ENCODE measurements at regions not wholly inside any gene's neighbourhood (a gene's known extent, or its start where the extent isn't known, plus 50 kb on each side); places are given as distances from the start of the nearest gene placed in this dataset.
"Not testable (repeated sequence)": the region's sequence is repeated elsewhere in the genome, so short reads cannot be mapped to it uniquely, and the experiment has no call there.

DNA sequence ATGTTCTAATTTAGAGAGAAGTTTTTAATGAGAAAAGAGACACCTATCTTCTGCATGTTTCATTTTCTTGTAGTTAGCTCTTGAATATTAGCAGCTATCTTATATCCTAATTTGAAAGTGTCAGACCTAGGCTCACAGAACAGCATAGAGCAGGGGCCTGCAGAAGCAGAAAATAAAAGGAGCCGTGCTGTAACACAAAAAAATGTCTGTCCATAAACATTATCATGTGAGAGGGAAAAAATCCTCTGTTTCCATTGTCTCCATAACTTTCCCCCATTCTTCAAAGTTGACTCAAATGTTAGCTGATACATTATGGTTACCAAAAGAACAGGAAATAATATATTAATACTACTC is 329.2 kb upstream of the EPHA5 start:
- TF ChIP-seq, protein P1, sequence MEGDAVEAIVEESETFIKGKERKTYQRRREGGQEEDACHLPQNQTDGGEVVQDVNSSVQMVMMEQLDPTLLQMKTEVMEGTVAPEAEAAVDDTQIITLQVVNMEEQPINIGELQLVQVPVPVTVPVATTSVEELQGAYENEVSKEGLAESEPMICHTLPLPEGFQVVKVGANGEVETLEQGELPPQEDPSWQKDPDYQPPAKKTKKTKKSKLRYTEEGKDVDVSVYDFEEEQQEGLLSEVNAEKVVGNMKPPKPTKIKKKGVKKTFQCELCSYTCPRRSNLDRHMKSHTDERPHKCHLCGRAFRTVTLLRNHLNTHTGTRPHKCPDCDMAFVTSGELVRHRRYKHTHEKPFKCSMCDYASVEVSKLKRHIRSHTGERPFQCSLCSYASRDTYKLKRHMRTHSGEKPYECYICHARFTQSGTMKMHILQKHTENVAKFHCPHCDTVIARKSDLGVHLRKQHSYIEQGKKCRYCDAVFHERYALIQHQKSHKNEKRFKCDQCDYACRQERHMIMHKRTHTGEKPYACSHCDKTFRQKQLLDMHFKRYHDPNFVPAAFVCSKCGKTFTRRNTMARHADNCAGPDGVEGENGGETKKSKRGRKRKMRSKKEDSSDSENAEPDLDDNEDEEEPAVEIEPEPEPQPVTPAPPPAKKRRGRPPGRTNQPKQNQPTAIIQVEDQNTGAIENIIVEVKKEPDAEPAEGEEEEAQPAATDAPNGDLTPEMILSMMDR (IDR thresholded peaks at IDR 0.05; ENCODE audit: insufficient read depth, low read length): no peak
- no peak for DNase-seq (ENCODE audit: low read depth)
- H3K4me3 ChIP-seq (ENCODE audit: low read depth, low read length): no peak overlapping the region

DNA sequence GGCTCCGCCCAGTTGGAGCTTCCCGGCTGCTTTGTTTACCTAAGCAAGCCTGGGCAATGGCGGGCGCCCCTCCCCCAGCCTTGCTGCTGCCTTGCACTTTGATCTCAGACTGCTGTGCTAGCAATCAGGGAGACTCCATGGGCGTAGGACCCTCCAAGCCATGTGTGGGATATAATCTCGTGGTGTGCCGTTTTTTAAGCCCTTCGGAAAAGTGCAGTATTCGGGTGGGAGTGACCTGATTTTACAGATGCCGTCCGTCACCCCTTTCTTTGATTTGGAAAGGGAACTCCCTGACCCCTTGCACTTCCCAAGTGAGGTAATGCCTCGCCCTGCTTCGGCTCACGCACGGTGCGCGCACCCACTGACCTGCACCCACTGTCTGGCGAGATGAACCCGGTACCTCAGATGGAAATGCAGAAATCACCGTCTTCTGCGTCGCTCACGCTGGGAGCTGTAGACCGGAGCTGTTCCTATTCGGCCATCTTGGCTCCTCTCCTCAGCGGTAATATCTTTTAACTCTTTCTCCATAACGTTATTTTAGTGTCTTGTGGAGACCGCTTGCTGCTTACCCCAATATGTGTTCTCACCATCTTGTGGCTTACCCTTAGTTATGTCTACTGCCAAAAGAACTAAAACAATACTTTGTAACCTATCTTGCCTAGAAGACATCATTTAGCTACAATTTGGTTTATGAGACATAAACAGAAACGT is 328.7 kb upstream of the EPHA5 start:
- H3K4me3 ChIP-seq (ENCODE audit: low read depth, low read length); DNase-seq (ENCODE audit: low read depth): not testable (repeated sequence)

DNA sequence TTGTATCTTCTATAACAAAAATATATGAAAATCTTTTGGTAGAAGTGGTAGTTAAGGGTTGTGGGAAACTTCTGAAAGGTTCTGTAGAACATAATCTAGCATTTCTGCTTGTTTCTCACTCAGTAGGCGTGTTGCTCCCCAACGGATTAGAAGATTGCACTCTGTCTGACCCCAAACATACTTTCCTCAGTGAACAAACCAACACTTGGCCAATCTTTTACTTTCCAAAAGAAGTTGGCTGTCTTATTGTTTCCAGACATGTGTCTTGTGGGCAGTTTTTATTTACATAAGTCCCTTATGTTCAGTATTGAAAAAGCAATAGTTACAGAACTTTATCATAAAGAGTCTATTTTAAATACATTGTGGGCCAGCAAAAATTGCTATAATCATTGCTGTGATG is 312.8 kb upstream of the EPHA5 start:
- peak; percentile 77 for DNase-seq (ENCODE audit: low read depth)
- TF ChIP-seq, protein P1 (IDR thresholded peaks at IDR 0.05; ENCODE audit: insufficient read depth, low read length): no peak

DNA sequence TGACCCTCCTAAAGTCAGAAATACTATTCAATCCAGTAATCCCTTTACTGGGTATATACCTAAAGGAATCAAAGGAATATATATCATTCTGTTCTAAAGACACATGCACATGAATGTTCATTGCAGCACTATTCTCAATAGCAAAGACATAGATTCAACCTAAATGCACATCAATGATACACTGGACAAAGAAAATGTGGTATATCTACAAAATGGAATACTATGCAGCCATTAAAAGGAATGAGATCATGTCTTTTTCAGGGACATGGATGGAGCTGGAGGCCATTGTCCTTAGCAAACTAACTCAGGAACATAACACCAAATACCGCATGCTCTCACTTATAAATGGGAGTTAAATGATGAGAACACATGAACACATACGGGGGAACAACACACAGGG is 306.0 kb upstream of the EPHA5 start:
- no peak overlapping the region for H3K4me3 ChIP-seq (ENCODE audit: low read depth, low read length)
- TF ChIP-seq, protein P1 (IDR thresholded peaks at IDR 0.05; ENCODE audit: insufficient read depth, low read length): no peak
- no peak for DNase-seq (ENCODE audit: low read depth)

More for the DNA sequence above, 312.8 kb upstream of the EPHA5 start:
- H3K4me3 ChIP-seq (ENCODE audit: low read depth, low read length): no peak overlapping the region

DNA sequence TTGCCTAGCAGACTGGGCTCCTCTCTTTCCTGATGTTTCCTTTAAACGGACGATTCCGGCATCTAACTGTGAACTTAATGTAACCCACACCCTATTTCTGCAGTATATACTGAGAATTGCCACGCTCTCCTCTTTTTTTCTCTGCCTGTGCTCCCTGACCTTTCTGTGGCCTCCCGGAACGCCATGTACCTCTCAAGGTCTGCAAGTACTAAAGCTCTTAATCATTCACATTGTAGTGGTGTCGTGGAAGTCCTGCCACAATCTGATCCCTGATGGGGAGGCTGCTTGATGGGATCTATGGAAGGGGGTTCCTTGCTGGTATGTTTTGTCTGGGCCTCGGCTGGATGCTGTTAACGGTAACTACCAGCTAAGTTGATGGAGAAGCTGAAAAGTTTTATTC is 302.9 kb upstream of the EPHA5 start:
- no peak for DNase-seq (ENCODE audit: low read depth)
- TF ChIP-seq, protein P1 (IDR thresholded peaks at IDR 0.05; ENCODE audit: insufficient read depth, low read length): no peak
- H3K4me3 ChIP-seq (ENCODE audit: low read depth, low read length): no peak overlapping the region

DNA sequence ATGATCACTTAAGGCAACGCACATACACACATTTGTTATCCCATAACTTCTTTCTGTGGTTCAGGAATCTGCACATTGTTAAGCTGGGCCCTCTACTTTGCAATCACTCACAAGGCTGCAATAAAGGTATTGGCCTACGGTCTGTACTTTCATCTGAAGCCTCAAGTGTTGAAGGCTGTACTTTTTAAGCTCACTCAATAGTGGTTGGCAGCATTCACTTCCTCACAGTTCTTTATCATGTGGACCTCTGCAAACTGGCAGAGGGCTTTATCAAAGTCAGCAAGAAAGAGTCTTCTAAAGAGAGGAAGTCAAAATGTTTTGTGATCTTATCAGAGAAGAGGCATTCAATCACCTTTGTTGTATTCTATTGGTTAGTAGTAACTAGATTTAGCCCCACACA is 301.4 kb upstream of the EPHA5 start:
- DNase-seq (ENCODE audit: low read depth): no peak
- TF ChIP-seq, protein P1 (IDR thresholded peaks at IDR 0.05; ENCODE audit: insufficient read depth, low read length): no peak
- H3K4me3 ChIP-seq (ENCODE audit: low read depth, low read length): no peak overlapping the region

DNA sequence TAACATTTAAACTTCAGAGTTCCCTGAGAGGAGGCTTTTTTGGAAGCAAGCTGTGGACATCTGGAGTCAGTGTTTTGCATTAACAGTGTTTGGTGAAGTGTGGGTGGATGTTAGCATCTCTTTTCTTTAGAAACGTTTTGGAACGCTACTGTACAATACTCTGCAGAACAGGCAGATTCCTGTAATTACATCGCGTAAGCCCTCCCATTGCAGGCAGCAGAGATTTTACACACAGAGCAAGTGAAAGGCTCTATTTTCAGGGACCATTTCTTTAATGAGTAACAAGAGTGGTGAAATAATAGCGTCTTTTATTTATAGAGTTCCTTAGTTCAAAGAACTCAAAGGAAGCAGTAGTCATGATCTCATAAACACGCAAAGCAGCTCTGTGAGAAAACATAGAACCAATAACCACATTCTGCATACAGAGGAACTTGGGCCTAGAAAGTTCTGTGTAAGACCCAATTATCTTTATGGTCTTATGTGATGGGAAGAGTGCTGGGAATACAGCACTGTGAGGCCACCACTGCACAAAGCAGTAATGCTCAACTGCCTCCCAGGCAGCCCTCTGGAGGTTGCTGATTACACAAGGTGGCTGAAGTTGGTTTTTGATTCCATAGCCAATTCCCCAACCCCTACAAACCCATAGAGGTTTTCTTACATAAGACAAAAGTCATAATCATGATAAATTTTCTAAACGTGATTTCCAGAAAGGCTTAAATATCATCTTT is 298.7 kb upstream of the EPHA5 start:
- peak; percentile 74 for DNase-seq (ENCODE audit: low read depth)
- H3K4me3 ChIP-seq (ENCODE audit: low read depth, low read length): no peak overlapping the region
- TF ChIP-seq, protein P1 (IDR thresholded peaks at IDR 0.05; ENCODE audit: insufficient read depth, low read length): no peak

All from fibroblast of the aortic adventitia (primary cell).